HG02870 (cell line): ENCODE measurements at regions not wholly inside any gene's neighbourhood (a gene's known extent, or its start where the extent isn't known, plus 50 kb on each side); places are given as distances from the start of the nearest gene placed in this dataset.
"Not testable (repeated sequence)": the region's sequence is repeated elsewhere in the genome, so short reads cannot be mapped to it uniquely, and the experiment has no call there.

Source experiments
- ATAC-seq: cut with Tn5 transposase; IDR thresholded peaks from one replicate; pipeline ENCODE4 v1.9.1; 2021; ENCODE audit warnings: mild to moderate bottlenecking, moderate library complexity; ENCODE audit not compliant: unreplicated experiment

DNA sequence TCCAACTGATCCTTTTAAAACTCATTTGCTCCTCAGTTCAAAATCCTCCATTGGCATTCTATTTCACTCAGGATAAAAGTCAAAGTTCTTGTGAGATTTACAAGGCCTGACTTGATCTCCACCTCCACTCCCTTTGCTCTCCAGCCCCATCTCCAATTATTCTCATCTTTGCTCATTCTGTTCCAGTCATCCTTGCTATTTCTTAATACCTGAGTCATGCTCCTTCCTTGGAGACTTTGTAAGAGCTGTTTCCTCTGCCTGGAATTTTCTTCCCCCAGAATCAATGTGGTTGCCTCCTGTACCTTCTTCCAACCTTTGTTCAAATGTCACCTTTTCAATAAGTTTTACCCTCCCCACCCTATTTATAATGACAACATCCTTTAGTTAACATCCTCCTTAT lies 373.5 kb downstream of the HTR1B start:
- no peak for ATAC-seq

DNA sequence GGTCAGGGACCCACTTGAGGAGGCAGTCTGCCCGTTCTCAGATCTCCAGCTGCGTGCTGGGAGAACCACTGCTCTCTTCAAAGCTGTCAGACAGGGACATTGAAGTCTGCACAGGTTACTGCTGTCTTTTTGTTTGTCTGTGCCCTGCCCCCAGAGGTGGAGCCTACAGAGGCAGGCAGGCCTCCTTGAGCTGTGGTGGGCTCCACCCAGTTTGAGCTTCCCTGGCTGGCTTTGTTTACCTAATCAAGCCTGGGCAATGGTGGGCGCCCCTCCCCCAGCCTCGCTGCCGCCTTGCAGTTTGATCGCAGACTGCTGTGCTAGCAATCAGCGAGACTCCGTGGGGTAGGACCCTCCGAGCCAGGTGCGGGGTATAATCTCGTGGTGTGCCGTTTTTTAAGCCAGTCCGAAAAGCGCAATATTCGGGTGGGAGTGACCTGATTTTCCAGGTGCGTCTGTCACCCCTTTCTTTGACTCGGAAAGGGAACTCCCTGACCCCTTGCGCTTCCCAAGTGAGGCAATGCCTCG lies 375.4 kb downstream of the HTR1B start:
- not testable (repeated sequence) for ATAC-seq

DNA sequence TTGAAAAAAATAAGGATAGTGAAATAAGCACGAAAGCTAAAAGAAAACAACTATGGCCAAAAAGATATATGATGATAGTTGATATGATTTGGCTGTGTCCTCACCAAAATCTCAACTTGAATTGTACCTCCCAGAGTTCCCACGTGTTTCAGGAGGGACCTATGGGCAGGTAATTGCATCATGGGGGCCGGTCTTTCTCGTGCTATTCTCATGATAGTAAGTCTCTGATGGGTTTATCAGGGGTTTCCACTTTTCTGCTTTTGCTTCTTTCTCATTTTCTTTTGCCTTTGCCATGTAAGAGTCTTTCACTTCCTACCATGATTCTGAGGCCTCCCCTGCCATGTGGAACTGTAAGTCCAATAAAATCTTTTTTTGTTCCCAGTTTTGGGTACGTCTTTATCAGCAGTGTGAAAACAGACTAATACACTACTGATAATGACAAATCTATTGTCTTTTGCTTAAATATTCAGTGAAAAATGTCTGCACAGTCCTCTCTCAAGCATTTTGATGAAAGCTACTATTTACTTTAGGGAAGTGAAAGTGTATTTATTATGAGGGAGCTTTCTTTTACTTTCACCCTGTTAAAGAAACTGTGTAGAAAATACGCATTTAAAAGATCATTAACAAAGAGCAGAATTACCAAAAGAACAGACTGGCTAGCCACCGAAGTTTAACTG lies 389.1 kb downstream of the HTR1B start:
- no peak for ATAC-seq

DNA sequence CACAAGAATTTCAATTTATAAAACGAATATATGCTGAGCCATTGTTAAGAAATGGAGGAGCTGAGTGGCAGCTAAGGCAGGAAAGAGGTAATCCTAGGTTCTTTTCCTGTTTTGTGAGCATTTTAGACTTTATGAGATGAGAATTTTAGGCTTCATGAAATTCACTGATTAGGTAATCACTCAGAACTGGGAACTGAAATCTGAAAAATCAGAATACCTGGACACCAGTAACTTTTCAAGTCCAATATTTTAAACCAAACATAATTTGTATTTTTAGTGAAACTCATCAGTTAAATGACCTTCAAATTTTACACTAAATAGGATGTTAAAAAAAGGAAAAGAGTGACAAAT lies 389.9 kb downstream of the HTR1B start:
- no peak for ATAC-seq

GRCh38 chr6:77072694-77073409 lies 390.4 kb downstream of the HTR1B start:
- no peak for ATAC-seq

- no peak for ATAC-seq
Measured at GRCh38 chr6:77063494-77063893, 399.8 kb downstream of the HTR1B start.

DNA sequence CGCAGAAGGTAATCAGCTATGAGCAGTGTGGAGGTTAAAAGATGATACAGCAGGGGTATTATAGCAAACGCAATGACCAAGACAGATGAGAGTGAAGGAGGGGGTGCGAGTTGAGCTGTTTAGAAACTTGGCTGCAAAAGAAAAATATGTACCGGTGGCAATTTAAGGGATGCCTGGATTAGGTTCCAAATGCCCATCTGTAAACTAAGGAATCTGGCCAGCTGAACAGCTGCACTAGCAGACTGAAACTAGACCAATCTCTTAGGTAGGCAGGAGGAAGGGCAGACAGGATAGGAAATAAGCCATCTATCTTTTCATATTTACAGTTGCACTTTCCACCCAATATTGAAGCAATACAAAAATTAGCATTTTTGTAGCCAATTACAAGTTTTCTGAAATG lies 407.6 kb downstream of the HTR1B start:
- ATAC-seq, result no peak

- no peak for ATAC-seq
Measured at GRCh38 chr6:77040568-77041195, 422.6 kb downstream of the HTR1B start.

- no peak for ATAC-seq
Measured at GRCh38 chr6:77038807-77039206, 424.5 kb downstream of the HTR1B start.

- ATAC-seq, result no peak
Measured at GRCh38 chr6:77037439-77037838, 425.9 kb downstream of the HTR1B start.

GRCh38 chr6:77036400-77036799 lies 426.9 kb downstream of the HTR1B start:
- ATAC-seq, result no peak

DNA sequence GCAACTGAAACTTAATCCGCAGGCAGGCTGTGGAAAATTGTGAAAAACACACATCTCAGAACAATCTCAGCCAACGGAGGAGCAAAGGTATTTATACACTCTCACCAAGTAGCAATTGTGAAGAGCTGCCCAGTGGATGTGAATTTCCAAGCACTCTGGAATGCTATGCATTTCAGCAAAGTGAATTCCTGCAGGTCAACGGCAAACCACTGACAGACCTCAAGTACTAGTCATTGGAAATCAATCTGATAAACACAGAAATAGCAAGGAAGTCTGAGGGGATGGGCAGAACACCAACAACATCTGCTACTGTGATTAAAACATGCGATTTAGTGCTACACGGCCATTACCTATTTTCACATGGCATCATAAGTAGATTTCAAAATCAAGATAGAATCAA lies 429.1 kb downstream of the HTR1B start:
- no peak for ATAC-seq

GRCh38 chr6:77030929-77031674 lies 432.2 kb downstream of the HTR1B start:
- ATAC-seq, result no peak

- no peak for ATAC-seq
Measured at GRCh38 chr6:77026341-77026740, 436.9 kb downstream of the HTR1B start.

- no peak for ATAC-seq
Measured at GRCh38 chr6:77025736-77026223, 437.5 kb downstream of the HTR1B start.

DNA sequence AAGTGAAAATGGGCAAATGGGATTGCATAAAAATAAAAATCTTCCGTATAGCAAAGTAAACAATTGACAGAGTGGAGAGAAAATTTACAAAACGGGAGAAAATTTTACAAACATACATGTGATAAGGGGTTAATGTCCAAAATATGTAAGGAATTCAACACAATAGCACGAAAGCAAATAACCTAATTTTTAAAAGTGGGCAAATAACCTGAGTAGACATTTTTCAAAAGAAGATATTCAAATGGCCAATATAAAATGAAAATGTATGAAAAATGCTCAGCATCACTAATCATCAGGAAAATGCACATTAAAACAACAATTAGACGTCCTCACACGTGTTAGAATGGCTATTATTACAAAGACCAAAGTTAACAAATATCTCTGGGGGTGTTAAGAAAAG lies 441.5 kb downstream of the HTR1B start:
- ATAC-seq, result no peak

- ATAC-seq, result no peak
Measured at GRCh38 chr6:77021232-77021631, 442.1 kb downstream of the HTR1B start.

DNA sequence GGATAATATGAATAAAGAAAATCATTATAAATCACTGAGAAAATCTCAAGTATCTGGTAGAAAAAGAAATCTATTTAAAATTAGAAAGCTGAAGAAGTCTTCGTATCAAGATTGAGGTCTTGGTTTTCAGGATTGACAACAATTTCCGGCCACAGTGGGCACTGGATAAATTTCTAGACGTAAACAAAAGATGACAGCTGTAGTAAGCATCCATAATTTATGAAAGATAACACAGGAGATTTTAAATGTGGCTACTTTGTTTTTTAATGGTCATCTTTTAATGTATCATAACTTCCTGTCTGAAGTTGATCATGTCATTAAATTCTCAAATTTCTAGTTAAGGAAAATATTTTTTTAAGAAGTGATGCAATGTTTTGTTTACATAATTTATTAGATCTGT lies 444.2 kb downstream of the HTR1B start:
- ATAC-seq, result no peak

GRCh38 chr6:77017537-77017936 lies 445.8 kb downstream of the HTR1B start:
- ATAC-seq, result no peak

DNA sequence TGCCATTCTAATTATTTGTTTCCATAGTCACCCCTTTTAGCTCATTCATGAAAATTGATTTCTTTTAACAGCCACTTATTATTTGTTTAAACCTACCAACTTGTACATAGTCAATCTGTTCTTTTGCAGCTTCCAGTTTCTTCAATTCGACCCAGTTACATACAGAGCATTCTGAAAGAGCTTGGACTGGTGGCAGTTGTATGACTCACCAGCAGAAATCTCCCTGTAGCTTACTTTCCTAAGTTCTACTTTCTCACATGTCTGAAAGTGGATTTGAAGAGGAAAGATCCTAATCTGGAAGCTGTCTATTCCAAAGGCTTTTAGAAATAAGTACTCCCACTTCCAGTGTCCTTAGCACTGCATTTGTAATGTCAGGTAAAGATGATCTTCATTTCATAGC lies 447.9 kb downstream of the HTR1B start:
- ATAC-seq, result no peak

GRCh38 chr6:77011929-77012545 lies 451.3 kb downstream of the HTR1B start:
- ATAC-seq, result no peak
